ENCODE measurements at regions not wholly inside any gene's neighbourhood (a gene's known extent, or its start where the extent isn't known, plus 50 kb on each side); places are given as distances from the start of the nearest gene placed in this dataset.
"Not testable (repeated sequence)": the region's sequence is repeated elsewhere in the genome, so short reads cannot be mapped to it uniquely, and the experiment has no call there.

GRCh38 chr11:33463059-33463458 is 205.9 kb downstream of the HIPK3 start:
- no peak for DNase-seq (ENCODE audit: low spot score)

GRCh38 chr11:33461369-33462125 is 204.4 kb downstream of the HIPK3 start:
- DNase-seq (ENCODE audit: low spot score): no peak

- DNase-seq (ENCODE audit: low spot score): no peak
These were observed 200.8 kb downstream of the HIPK3 start for GRCh38 chr11:33457948-33458347.

GRCh38 chr11:33455867-33456463 is 198.8 kb downstream of the HIPK3 start:
- DNase-seq (ENCODE audit: low spot score): no peak

- DNase-seq (ENCODE audit: low spot score): no peak
These were observed 197.1 kb downstream of the HIPK3 start for GRCh38 chr11:33454264-33454663.

- DNase-seq (ENCODE audit: low spot score): no peak
These were observed 195.8 kb downstream of the HIPK3 start for GRCh38 chr11:33452836-33453624.

- no peak for DNase-seq (ENCODE audit: low spot score)
These were observed 194.2 kb downstream of the HIPK3 start for GRCh38 chr11:33451364-33451763.

GRCh38 chr11:33449798-33450197 is 192.6 kb downstream of the HIPK3 start:
- no peak for DNase-seq (ENCODE audit: low spot score)

GRCh38 chr11:33448461-33449130 is 191.4 kb downstream of the HIPK3 start:
- DNase-seq (ENCODE audit: low spot score): no peak

GRCh38 chr11:33445761-33446161 is 188.6 kb downstream of the HIPK3 start:
- DNase-seq (ENCODE audit: low spot score): no peak

- no peak for DNase-seq (ENCODE audit: low spot score)
These were observed 187.8 kb downstream of the HIPK3 start for GRCh38 chr11:33444835-33445594.

- no peak for DNase-seq (ENCODE audit: low spot score)
These were observed 186.5 kb downstream of the HIPK3 start for GRCh38 chr11:33443684-33444083.

GRCh38 chr11:33438301-33438700 is 181.1 kb downstream of the HIPK3 start:
- peak; percentile 96 for DNase-seq (ENCODE audit: low spot score)

GRCh38 chr11:33437529-33437928 is 180.3 kb downstream of the HIPK3 start:
- no peak for DNase-seq (ENCODE audit: low spot score)

GRCh38 chr11:33435216-33435615 is 178.0 kb downstream of the HIPK3 start:
- DNase-seq (ENCODE audit: low spot score): no peak

- DNase-seq (ENCODE audit: low spot score): no peak
These were observed 177.1 kb downstream of the HIPK3 start for GRCh38 chr11:33434294-33434693.

- DNase-seq (ENCODE audit: low spot score): not testable (repeated sequence)
These were observed 171.3 kb downstream of the HIPK3 start for GRCh38 chr11:33428435-33428834.

GRCh38 chr11:33420959-33421566 is 163.9 kb downstream of the HIPK3 start:
- no peak for DNase-seq (ENCODE audit: low spot score)

GRCh38 chr11:33419924-33420323 is 162.7 kb downstream of the HIPK3 start:
- DNase-seq (ENCODE audit: low spot score): no peak

GRCh38 chr11:33417121-33417520 is 159.9 kb downstream of the HIPK3 start:
- DNase-seq (ENCODE audit: low spot score): no peak

GRCh38 chr11:33413301-33413700 is 156.1 kb downstream of the HIPK3 start:
- DNase-seq (ENCODE audit: low spot score): no peak
